GM18951 (cell line): ENCODE measurements at regions not wholly inside any gene's neighbourhood (a gene's known extent, or its start where the extent isn't known, plus 50 kb on each side); places are given as distances from the start of the nearest gene placed in this dataset.
"Not testable (repeated sequence)": the region's sequence is repeated elsewhere in the genome, so short reads cannot be mapped to it uniquely, and the experiment has no call there.

Experiments used
- POLR2A ChIP-seq: IDR thresholded peaks from 4 replicates; pipeline ENCODE4 v1.6.1; 2011; ENCODE audit warnings: mild to moderate bottlenecking; ENCODE audit not compliant: insufficient read length, insufficient read depth; ENCODE audit errors: extremely low read depth
- in situ Hi-C: fragments of 300-500 bp; cut with MboI; formaldehyde crosslinking; loops from one replicate; pipeline ENCODE4 v1.12.0; 2022; ENCODE audit warnings: low sequenced_read_pairs, mixed read lengths, inconsistent platforms; ENCODE audit not compliant: unreplicated experiment

GRCh38 chr2:83378921-83379320, 1080.2 kb downstream of the SUCLG1 start:
- in situ Hi-C loops = no loop called here
- TF ChIP-seq POLR2A = no peak

- TF ChIP-seq POLR2A = no peak
- in situ Hi-C loops = no loop called here
Observed at GRCh38 chr2:83376731-83377130, 1082.3 kb downstream of the SUCLG1 start.

- TF ChIP-seq POLR2A = no peak
- in situ Hi-C loops = no loop called here
Observed at GRCh38 chr2:83370419-83370762, 1088.7 kb downstream of the SUCLG1 start.

GRCh38 chr2:83369601-83370418, 1089.3 kb downstream of the SUCLG1 start:
- in situ Hi-C loops = no loop called here
- no peak for TF ChIP-seq POLR2A

GRCh38 chr2:83368916-83369315, 1090.2 kb downstream of the SUCLG1 start:
- in situ Hi-C loops = no loop called here

GRCh38 chr2:83368461-83368860, 1090.6 kb downstream of the SUCLG1 start:
- no peak for TF ChIP-seq POLR2A
- in situ Hi-C loops = no loop called here

More at GRCh38 chr2:83368916-83369315, 1090.2 kb downstream of the SUCLG1 start:
- no peak for TF ChIP-seq POLR2A

- no peak for TF ChIP-seq POLR2A
- in situ Hi-C loops = no loop called here
Observed at GRCh38 chr2:83365476-83365875, 1093.6 kb downstream of the SUCLG1 start.

GRCh38 chr2:83364264-83364663, 1094.8 kb downstream of the SUCLG1 start:
- in situ Hi-C loops = no loop called here
- no peak for TF ChIP-seq POLR2A

GRCh38 chr2:83363138-83363537, 1095.9 kb downstream of the SUCLG1 start:
- in situ Hi-C loops = not testable (repeated sequence)

- TF ChIP-seq POLR2A = no peak
- in situ Hi-C loops = no loop called here
Observed at GRCh38 chr2:83359336-83359735, 1099.7 kb downstream of the SUCLG1 start.

- TF ChIP-seq POLR2A = no peak
- in situ Hi-C loops = no loop called here
Observed at GRCh38 chr2:83342860-83343329, 1116.2 kb downstream of the SUCLG1 start.

- in situ Hi-C loops = no loop called here
- no peak for TF ChIP-seq POLR2A
Observed at GRCh38 chr2:83340424-83340823, 1118.7 kb downstream of the SUCLG1 start.

- in situ Hi-C loops = not testable (repeated sequence)
Observed at GRCh38 chr2:83339942-83340341, 1119.1 kb downstream of the SUCLG1 start.

- in situ Hi-C loops = no loop called here
- no peak for TF ChIP-seq POLR2A
Observed at GRCh38 chr2:83331810-83332209, 1127.3 kb downstream of the SUCLG1 start.

- TF ChIP-seq POLR2A = no peak
Observed at GRCh38 chr2:83323038-83323437, 1136.0 kb downstream of the SUCLG1 start.

More at GRCh38 chr2:83323038-83323437, 1136.0 kb downstream of the SUCLG1 start:
- in situ Hi-C loops = no loop called here
